Nucleus accumbens (tissue), 56 donors: ENCODE measurements at regions not wholly inside any gene's neighbourhood (a gene's known extent, or its start where the extent isn't known, plus 50 kb on each side); places are given as distances from the start of the nearest gene placed in this dataset.

Experiments
- DNase-seq, 56 donors: peaks; one replicate each; lab custom pipeline; 2025; lab: John Stamatoyannopoulos, UW

DNA sequence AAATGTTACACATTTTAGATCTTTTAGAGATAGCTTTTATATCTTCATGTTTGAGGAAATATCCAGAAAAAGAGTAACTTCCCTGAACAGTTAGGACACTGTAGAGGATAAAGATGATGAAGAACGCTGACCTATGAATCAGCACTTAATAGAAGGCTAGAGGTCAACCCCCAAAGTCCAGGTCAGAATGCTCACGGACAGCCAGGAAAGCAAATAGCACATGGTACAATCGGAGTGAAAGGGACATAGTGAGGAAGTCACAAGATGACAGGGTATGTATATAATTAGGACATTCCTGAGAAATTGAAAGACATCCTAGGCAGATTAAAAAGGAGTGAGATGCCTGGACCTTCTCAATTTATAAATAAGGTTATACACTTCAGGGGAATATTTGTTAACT, 55.1 kb upstream of the CNTNAP4 start:
- DNase-seq, result no peak

- no peak for DNase-seq
Observed at GRCh38 chr16:76222853-76223252, 54.3 kb upstream of the CNTNAP4 start.

DNA sequence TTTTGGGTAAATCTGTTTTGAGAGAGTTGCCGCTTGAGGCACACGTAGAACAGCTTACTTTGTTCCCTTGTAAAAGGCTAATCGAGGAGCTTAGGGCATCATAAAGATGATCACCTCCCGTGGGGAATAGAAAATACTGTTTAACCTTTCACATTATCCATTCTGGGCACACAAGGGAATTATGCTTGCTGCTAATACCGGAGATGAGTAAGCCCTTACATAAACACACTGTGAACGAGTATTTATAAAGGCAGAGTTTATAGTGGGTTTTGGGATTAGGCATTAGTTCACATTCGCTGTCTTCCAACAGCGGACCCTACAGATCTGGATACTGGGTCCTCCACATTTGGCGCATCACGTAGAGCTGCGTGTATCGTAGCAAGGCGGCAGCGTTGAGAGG, 51.2 kb upstream of the CNTNAP4 start:
- no peak for DNase-seq

- no peak for DNase-seq
Observed at GRCh38 chr16:76226481-76226880, 50.7 kb upstream of the CNTNAP4 start.
